Suprapubic skin (tissue), 3 donors: ENCODE measurements at regions not wholly inside any gene's neighbourhood (a gene's known extent, or its start where the extent isn't known, plus 50 kb on each side); places are given as distances from the start of the nearest gene placed in this dataset.

Source experiments
- POLR2A ChIP-seq, 2 donors: fragments of 450-650 bp; IDR thresholded peaks; one replicate each; pipeline ENCODE4 v1.6.1; 2017; ENCODE audit warnings: antibody characterized with exemption in 2 of 2, mild to moderate bottlenecking in 2 of 2, moderate library complexity in 2 of 2
- TF ChIP-seq, protein P1 (sequence below), 2 donors: fragments of 200-600 bp in 1 of 2; fragments of 450-650 bp in 1 of 2; sonication (generic) in 1 of 2; IDR thresholded peaks; one replicate each; pipeline ENCODE4 v1.5.1; 2016 to 2019; ENCODE audit warnings: antibody characterized with exemption in 2 of 2, mild to moderate bottlenecking in 1 of 2, moderate library complexity in 1 of 2

DNA sequence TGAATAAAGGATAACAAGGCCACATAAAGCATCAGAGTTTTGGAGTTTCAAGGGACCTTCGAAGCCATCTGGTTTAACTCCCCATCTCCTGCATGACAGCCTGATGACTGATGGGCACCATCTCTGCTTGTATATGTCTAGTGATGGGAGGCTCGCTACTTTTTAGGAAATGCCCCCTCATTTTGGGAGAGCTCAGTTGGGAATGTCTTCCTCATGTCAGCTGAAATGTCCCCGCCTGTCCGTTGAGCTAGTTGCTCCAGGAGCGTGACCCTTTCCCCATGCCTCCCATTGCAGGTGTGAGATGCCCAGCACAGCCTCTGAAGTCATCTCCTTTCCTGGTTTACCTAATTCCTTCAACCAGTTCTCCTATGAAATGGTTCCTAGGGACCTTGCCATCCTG lies 69.6 kb upstream of the CAPRIN2 start:
- TF ChIP-seq POLR2A (IDR thresholded peaks at IDR 0.05): no peak
- TF ChIP-seq, protein P1, sequence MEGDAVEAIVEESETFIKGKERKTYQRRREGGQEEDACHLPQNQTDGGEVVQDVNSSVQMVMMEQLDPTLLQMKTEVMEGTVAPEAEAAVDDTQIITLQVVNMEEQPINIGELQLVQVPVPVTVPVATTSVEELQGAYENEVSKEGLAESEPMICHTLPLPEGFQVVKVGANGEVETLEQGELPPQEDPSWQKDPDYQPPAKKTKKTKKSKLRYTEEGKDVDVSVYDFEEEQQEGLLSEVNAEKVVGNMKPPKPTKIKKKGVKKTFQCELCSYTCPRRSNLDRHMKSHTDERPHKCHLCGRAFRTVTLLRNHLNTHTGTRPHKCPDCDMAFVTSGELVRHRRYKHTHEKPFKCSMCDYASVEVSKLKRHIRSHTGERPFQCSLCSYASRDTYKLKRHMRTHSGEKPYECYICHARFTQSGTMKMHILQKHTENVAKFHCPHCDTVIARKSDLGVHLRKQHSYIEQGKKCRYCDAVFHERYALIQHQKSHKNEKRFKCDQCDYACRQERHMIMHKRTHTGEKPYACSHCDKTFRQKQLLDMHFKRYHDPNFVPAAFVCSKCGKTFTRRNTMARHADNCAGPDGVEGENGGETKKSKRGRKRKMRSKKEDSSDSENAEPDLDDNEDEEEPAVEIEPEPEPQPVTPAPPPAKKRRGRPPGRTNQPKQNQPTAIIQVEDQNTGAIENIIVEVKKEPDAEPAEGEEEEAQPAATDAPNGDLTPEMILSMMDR (IDR thresholded peaks at IDR 0.05): no peak
